GM23248 (cell line): ENCODE measurements at regions not wholly inside any gene's neighbourhood (a gene's known extent, or its start where the extent isn't known, plus 50 kb on each side); places are given as distances from the start of the nearest gene placed in this dataset.

ENCODE experiments used
- EZH2 ChIP-seq: fragments of 200-600 bp; sonication (generic); IDR thresholded peaks from 2 replicates; pipeline ENCODE4 v1.6.1; 2018; ENCODE audit warnings: antibody characterized with exemption, mild to moderate bottlenecking; ENCODE audit not compliant: insufficient read depth, poor library complexity, severe bottlenecking
- EZH2phosphoT487 ChIP-seq: fragments of 200-600 bp; sonication (generic); IDR thresholded peaks from 2 replicates; pipeline ENCODE4 v1.6.1; 2018; ENCODE audit warnings: antibody characterized with exemption, moderate library complexity, mild to moderate bottlenecking, low read depth; ENCODE audit not compliant: insufficient read depth

DNA sequence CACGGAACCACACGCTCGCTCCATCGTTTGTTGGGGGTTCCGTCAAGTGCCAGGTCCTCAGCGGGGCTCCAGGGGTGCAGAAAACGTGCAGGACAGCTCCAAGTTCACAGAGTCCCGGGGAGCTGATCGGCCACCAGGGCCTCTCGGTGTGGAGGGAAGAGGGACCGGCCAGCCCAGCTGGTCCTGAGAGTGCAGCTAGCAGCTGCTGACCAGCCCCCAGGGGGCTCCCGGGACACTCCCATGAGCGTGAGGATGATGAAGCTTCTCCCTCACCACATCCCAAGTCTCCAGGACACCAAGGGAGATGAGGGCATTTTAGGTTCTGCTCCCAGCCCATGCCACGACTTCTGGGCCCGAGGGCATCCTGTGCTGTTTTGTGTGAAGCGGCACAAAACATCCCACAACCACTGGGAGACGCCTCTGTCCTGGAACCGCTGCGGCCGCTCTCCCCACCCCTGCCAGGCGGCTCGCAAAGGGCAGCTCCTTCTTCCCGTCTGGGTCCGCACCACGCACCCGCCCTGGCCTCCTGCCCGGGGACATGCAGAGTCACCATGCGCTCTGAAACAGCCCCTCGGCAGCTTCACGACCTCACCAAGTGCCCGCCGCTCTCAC lies 67.5 kb upstream of the IRX4 start:
- TF ChIP-seq EZH2 (no peak), EZH2phosphoT487 (no peak)
